Liver (tissue), 8 donors: ENCODE measurements at regions not wholly inside any gene's neighbourhood (a gene's known extent, or its start where the extent isn't known, plus 50 kb on each side); places are given as distances from the start of the nearest gene placed in this dataset.

Source experiments
- DNase-seq: peaks from one replicate; pipeline ENCODE4 v3.0.0-alpha.2; 2017; ENCODE audit warnings: low spot score
- H3K27ac ChIP-seq, 2 donors: one replicate each; pipeline ENCODE4 v1.7.0; 2013; ENCODE audit warnings: inconsistent platforms in 2 of 2, low read length in 2 of 2, control low read depth in 1 of 2, low read depth in 1 of 2, mild to moderate bottlenecking in 1 of 2
- H3K27me3 ChIP-seq, 4 donors: one replicate each; pipeline versions ENCODE4 v1.6.1 to v1.7.0; 2013; ENCODE audit warnings: low read length in 3 of 4, inconsistent platforms in 1 of 4, mild to moderate bottlenecking in 1 of 4, moderate library complexity in 1 of 4; ENCODE audit not compliant: control insufficient read depth in 4 of 4, insufficient read depth in 4 of 4
- H3K36me3 ChIP-seq, 4 donors: one replicate each; pipeline versions ENCODE4 v1.6.1 to v1.7.0; 2013; ENCODE audit warnings: low read length in 3 of 4, mild to moderate bottlenecking in 3 of 4, low read depth in 1 of 4, moderate library complexity in 1 of 4; ENCODE audit not compliant: control insufficient read depth in 4 of 4, insufficient read depth in 3 of 4
- H3K4me1 ChIP-seq, 4 donors: one replicate each; pipeline versions ENCODE4 v1.6.1 to v1.7.0; 2013; ENCODE audit warnings: low read length in 3 of 4, mild to moderate bottlenecking in 3 of 4, moderate library complexity in 1 of 4; ENCODE audit not compliant: control insufficient read depth in 4 of 4, insufficient read depth in 4 of 4
- H3K4me3 ChIP-seq, 3 donors: one replicate each; pipeline versions ENCODE4 v1.6.1 to v1.7.0; 2013; ENCODE audit warnings: low read length in 3 of 3, control low read depth in 1 of 3, low read depth in 1 of 3, mild to moderate bottlenecking in 1 of 3
- H3K9ac ChIP-seq, 2 donors: one replicate each; pipeline ENCODE4 v1.7.0; 2013; ENCODE audit warnings: low read length in 2 of 2, mild to moderate bottlenecking in 2 of 2, moderate library complexity in 2 of 2, control low read depth in 1 of 2, low read depth in 1 of 2
- H3K9me3 ChIP-seq, 4 donors: one replicate each; pipeline versions ENCODE4 v1.6.1 to v1.7.0; 2013; ENCODE audit warnings: low read length in 3 of 4; ENCODE audit not compliant: control insufficient read depth in 4 of 4
- CTCF ChIP-seq: fragments of 150-350 bp; IDR thresholded peaks from 2 replicates; pipeline ENCODE4 v1.5.1; 2017; ENCODE audit warnings: improper control_type of control experiment, low read depth, low read length; ENCODE audit not compliant: missing input control
- EGR1 ChIP-seq, 2 donors: IDR thresholded peaks; 2 replicates each; pipeline ENCODE4 v1.6.1; 2016 to 2018; ENCODE audit warnings: antibody characterized with exemption in 2 of 2, low read depth in 2 of 2
- FOXA1 ChIP-seq: IDR thresholded peaks from 2 replicates; pipeline ENCODE4 v1.6.1; 2016; ENCODE audit warnings: antibody characterized with exemption
- FOXA2 ChIP-seq: IDR thresholded peaks from 2 replicates; pipeline ENCODE4 v1.6.1; 2016; ENCODE audit warnings: antibody characterized with exemption
- GABPA ChIP-seq, 2 donors: IDR thresholded peaks in 1 of 2; conservative IDR thresholded peaks in 1 of 2; 2 replicates each; pipeline ENCODE4 v1.6.1; 2016; ENCODE audit warnings: antibody characterized with exemption in 2 of 2, mild to moderate bottlenecking in 1 of 2, moderate library complexity in 1 of 2
- HNF4G ChIP-seq: IDR thresholded peaks from 2 replicates; pipeline ENCODE4 v1.6.1; 2016; ENCODE audit warnings: antibody characterized with exemption
- JUND ChIP-seq, 2 donors: IDR thresholded peaks; 2 replicates each; pipeline ENCODE4 v1.6.1; 2016; ENCODE audit warnings: antibody characterized with exemption in 2 of 2
- MAX ChIP-seq: IDR thresholded peaks from 2 replicates; pipeline ENCODE4 v1.6.1; 2016; ENCODE audit warnings: antibody characterized with exemption
- NR2F2 ChIP-seq: IDR thresholded peaks from 2 replicates; pipeline ENCODE4 v1.6.1; 2016; ENCODE audit warnings: antibody characterized with exemption
- RAD21 ChIP-seq, 2 donors: IDR thresholded peaks; 2 replicates each; pipeline ENCODE4 v1.6.1; 2016; ENCODE audit warnings: antibody characterized with exemption in 2 of 2, mild to moderate bottlenecking in 2 of 2
- RXRA ChIP-seq, 2 donors: IDR thresholded peaks; 2 replicates each; pipeline ENCODE4 v1.6.1; 2017 to 2018; ENCODE audit warnings: antibody characterized with exemption in 2 of 2, mild to moderate bottlenecking in 1 of 2
- SP1 ChIP-seq: IDR thresholded peaks from 2 replicates; pipeline ENCODE4 v1.6.1; 2018; ENCODE audit warnings: antibody characterized with exemption, mild to moderate bottlenecking
- TAF1 ChIP-seq: conservative IDR thresholded peaks from 2 replicates; pipeline ENCODE4 v1.6.1; 2016; ENCODE audit warnings: antibody characterized with exemption, mild to moderate bottlenecking
- YY1 ChIP-seq: IDR thresholded peaks from 2 replicates; pipeline ENCODE4 v1.6.1; 2016; ENCODE audit warnings: antibody characterized with exemption, mild to moderate bottlenecking
- ZBTB33 ChIP-seq: IDR thresholded peaks from 2 replicates; pipeline ENCODE4 v1.6.1; 2016; ENCODE audit warnings: antibody characterized with exemption
- WGBS: extraction: QIAGEN DNeasy Blood & Tissue Kit; methylation state at CpG from one replicate; pipeline ENCODE4 v1.1.7; 2013; 5-methylcytosine and 5-hydroxymethylcytosine counted together
- TF ChIP-seq, protein P1 (sequence below): IDR thresholded peaks from 2 replicates; pipeline ENCODE4 v1.6.1; 2016; ENCODE audit warnings: antibody characterized with exemption, mild to moderate bottlenecking
- TF ChIP-seq, protein P2 (sequence below): IDR thresholded peaks from 2 replicates; pipeline ENCODE4 v1.6.1; 2016; ENCODE audit warnings: antibody characterized with exemption
- donor health status: healthy.
- donor health status: healthy.
- donor health status: healthy.
- donor health status: healthy.
- donor health status: healthy.

DNA sequence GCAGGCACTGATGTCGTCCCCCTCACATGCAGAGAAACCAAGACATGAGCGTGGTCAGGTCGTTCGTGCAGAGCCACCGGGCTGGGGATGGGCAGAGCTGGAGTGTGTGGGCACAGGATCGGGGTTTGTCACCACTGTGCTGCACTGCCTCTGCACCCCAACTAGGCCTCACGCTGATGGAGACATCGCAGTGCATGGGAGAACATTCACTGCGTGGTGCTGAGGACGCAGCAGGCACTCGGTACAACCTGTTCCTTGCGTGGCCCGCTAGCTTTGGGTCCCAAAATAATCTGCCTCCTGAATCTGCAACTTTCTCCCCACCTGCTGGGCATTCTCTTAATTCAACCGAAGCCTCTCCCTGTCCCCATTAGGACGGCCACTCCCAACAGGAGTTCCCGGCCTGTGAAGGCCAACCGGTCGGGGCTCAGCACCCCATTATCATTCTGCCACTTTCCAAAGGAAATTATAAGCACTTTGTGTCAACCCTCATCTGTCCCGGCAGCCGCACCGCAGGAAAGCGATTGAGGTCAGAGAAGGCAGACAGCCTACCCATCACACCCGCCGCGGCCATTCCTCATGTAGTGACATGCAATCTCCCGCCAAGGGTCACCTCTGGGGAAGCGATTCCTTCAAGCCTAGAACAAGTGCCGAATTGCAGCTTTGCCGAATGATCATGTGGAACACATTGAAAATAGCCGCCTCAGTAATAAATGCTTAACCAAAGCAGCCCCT lies 490.4 kb downstream of the MN1 start:
- no peaks in the 10 kb centered on the region for H3K36me3 ChIP-seq
- DNase-seq: no peak
- 51% methylated on average over 30 of the region's 30 CpGs for WGBS
- no peak for TF ChIP-seq ZBTB33
- no peak for TF ChIP-seq RXRA (IDR thresholded peaks at IDR 0.05)
- TF ChIP-seq, protein P1, sequence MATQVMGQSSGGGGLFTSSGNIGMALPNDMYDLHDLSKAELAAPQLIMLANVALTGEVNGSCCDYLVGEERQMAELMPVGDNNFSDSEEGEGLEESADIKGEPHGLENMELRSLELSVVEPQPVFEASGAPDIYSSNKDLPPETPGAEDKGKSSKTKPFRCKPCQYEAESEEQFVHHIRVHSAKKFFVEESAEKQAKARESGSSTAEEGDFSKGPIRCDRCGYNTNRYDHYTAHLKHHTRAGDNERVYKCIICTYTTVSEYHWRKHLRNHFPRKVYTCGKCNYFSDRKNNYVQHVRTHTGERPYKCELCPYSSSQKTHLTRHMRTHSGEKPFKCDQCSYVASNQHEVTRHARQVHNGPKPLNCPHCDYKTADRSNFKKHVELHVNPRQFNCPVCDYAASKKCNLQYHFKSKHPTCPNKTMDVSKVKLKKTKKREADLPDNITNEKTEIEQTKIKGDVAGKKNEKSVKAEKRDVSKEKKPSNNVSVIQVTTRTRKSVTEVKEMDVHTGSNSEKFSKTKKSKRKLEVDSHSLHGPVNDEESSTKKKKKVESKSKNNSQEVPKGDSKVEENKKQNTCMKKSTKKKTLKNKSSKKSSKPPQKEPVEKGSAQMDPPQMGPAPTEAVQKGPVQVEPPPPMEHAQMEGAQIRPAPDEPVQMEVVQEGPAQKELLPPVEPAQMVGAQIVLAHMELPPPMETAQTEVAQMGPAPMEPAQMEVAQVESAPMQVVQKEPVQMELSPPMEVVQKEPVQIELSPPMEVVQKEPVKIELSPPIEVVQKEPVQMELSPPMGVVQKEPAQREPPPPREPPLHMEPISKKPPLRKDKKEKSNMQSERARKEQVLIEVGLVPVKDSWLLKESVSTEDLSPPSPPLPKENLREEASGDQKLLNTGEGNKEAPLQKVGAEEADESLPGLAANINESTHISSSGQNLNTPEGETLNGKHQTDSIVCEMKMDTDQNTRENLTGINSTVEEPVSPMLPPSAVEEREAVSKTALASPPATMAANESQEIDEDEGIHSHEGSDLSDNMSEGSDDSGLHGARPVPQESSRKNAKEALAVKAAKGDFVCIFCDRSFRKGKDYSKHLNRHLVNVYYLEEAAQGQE: no peak
- TF ChIP-seq, protein P2, sequence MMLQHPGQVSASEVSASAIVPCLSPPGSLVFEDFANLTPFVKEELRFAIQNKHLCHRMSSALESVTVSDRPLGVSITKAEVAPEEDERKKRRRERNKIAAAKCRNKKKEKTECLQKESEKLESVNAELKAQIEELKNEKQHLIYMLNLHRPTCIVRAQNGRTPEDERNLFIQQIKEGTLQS: no peak
- no peak for TF ChIP-seq HNF4G
- no peak for TF ChIP-seq SP1
- TF ChIP-seq GABPA (IDR thresholded peaks at IDR 0.05 in 1 of 2, conservative IDR thresholded peaks at IDR 0.05 in 1 of 2): no peak
- no peak for TF ChIP-seq MAX
- no peak for TF ChIP-seq FOXA2
- TF ChIP-seq TAF1: no peak
- TF ChIP-seq RAD21 (IDR thresholded peaks at IDR 0.05): no peak
- TF ChIP-seq EGR1 (IDR thresholded peaks at IDR 0.05; ENCODE audit: low read depth in 2 of 2): no peak
- no peak for TF ChIP-seq NR2F2
- TF ChIP-seq FOXA1: no peak
- TF ChIP-seq YY1: no peak
- TF ChIP-seq JUND (IDR thresholded peaks at IDR 0.05): no peak
- peaks cover 0 to 6% (median 2%) of the 10 kb centered on the region in 4 donors for H3K27me3 ChIP-seq
- no peak overlapping the region for H3K27ac ChIP-seq
- H3K9ac ChIP-seq: no peak overlapping the region
- no peak overlapping the region for H3K4me3 ChIP-seq
- peaks cover 0 to 3% (median 0%) of the 10 kb centered on the region in 4 donors for H3K4me1 ChIP-seq
- no peaks in the 10 kb centered on the region for H3K9me3 ChIP-seq

GRCh38 chr22:27311698-27312550 lies 489.6 kb downstream of the MN1 start:
- peaks cover 0 to 6% (median 2%) of the 10 kb centered on the region in 4 donors for H3K27me3 ChIP-seq
- TF ChIP-seq CTCF: no peak
- no peak for TF ChIP-seq YY1
- TF ChIP-seq SP1: no peak
- TF ChIP-seq GABPA (IDR thresholded peaks at IDR 0.05 in 1 of 2, conservative IDR thresholded peaks at IDR 0.05 in 1 of 2): no peak
- TF ChIP-seq NR2F2: no peak
- TF ChIP-seq, protein P1: no peak
- TF ChIP-seq HNF4G: no peak
- no peak for TF ChIP-seq MAX
- TF ChIP-seq JUND (IDR thresholded peaks at IDR 0.05): no peak
- H3K36me3 ChIP-seq: no peaks in the 10 kb centered on the region
- DNase-seq: no peak
- H3K4me3 ChIP-seq: no peak overlapping the region
- H3K9ac ChIP-seq: no peak overlapping the region
- 23% methylated on average over 16 of the region's 16 CpGs for WGBS
- no peaks in the 10 kb centered on the region for H3K9me3 ChIP-seq
- H3K27ac ChIP-seq: no peak overlapping the region
- H3K4me1 ChIP-seq: peaks cover 0 to 3% (median 0%) of the 10 kb centered on the region in 4 donors
